Renal cortex interstitium (tissue), 11 donors: ENCODE measurements at regions not wholly inside any gene's neighbourhood (a gene's known extent, or its start where the extent isn't known, plus 50 kb on each side); places are given as distances from the start of the nearest gene placed in this dataset.
"Not testable (repeated sequence)": the region's sequence is repeated elsewhere in the genome, so short reads cannot be mapped to it uniquely, and the experiment has no call there.

ENCODE experiments used
- DNase-seq, 11 donors: peaks; one replicate each; pipeline ENCODE4 v3.0.0-alpha.2; 2013; ENCODE audit warnings: low read depth in 9 of 11, low spot score in 4 of 11; ENCODE audit errors: extremely low read depth in 1 of 11

DNA sequence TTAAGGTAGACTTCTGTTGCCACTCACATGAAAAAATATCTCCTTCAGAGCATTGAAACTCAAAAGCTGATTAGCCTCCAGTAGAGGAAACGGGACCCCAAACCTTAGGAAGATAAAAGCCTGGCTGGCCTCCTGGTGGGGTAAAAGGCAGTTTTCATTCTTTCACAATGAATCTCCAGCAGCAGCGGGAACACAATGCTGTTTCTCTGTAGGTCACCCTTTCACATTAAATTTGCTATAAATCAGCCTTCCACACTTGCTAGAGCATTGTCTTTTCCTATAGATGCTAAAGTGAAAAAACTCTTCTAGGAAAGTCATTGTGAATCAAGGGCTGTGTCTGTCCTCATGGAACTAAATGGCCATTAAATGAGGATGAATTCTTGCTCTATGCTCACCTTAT lies 207.3 kb upstream of the MAGEB2 start:
- no peak for DNase-seq

DNA sequence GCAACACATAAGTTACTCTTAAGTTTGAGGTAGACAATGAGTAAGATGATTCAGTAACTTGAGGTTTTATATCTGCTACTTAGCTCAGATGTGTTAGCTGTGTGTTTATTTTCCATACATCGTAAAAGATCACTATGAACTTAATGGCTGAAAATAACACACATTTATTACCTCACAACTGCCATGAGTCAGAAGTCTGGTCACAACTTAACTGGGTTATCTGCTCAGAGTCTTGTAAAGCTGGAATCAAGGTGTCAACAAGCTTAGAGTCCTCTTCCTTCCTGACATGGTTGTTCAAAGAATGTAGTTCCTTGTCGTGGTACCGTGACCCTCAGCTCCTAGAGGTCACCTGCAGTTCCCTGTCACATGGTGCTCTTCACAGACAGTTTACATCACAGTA lies 204.9 kb upstream of the MAGEB2 start:
- DNase-seq, result no peak

DNA sequence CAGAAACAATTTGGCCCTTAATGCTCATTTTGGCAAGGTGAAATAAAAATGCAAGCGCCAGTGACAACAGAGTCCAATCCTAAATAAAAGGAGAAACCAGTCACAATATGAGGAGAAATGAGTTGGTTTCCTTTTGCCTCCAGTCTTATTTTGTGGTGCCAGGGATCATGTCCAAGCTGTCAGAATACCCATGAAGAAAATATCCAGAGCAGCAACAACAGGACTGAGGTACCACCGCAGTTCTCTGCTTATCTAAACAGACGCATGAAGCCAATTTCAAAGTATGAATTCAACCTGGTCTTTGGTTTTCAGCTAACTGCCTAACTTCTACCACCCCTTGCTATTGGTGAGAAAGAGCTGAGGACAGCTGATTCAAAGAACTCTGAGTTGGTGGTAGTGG lies 199.9 kb upstream of the MAGEB2 start:
- no peak for DNase-seq

DNA sequence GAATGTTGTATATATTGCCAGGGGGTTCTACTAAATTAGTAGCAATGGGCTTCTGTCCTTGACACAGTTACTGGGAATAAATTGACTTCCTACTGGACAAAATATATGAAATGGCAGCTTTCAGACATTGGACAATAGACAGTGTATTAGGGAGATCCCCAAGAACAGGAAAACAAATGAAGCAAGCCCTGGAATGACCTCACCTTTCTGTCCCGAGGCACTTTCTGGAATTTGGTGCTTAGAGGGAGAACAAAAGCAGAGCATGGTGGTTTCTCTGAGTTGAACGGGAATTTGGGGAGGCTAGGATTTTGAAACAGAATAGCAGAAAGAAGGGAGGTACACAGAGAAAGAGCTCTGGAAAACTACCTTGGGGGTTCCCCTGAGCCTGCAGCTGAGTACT lies 187.7 kb upstream of the MAGEB2 start:
- DNase-seq, result no peak

GRCh38 chrX:30036406-30036805 lies 179.0 kb upstream of the MAGEB2 start:
- not testable (repeated sequence) for DNase-seq

GRCh38 chrX:30039768-30040167 lies 175.6 kb upstream of the MAGEB2 start:
- no peak for DNase-seq

GRCh38 chrX:30060718-30061117 lies 154.6 kb upstream of the MAGEB2 start:
- DNase-seq, result peak in 3 of 11 donors; percentile 2 to 7 (median 4)

DNA sequence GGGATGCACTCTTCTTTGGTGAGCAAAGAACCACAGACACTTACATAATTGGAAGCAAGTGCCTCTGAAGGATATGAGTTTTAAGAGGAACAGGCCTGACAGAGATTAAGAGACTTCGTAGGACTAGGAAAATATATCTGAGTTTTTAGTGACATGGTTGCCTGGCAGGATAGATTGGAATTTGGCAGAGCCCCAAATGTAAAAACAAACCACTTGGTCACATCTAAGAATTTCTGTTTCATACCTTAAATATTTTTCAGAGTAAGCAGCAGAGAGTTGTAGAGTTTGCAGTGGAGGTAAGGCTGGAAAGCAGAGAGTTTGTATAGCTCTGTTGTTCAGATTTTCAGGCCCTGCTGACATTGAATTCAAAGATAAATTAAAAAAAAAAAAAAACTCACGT lies 150.1 kb upstream of the MAGEB2 start:
- no peak for DNase-seq

DNA sequence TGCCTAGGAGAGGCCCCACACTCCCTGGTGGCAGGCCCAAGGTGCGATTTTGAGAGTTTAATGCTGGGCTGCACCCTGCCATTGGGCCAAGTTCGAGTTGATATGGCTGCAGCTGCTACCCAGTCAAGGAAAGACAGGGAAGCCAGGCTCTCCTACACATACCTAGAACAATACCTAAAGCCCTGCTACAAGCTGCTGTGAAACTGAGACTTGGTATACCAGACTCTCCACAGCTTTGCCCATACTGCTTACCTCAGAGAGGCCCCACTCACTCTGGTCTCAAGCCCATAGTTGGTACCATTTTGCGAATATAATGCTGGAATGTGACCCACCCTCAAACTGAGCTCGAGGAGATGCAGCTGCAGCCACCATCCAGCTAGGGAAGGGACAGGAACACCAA lies 147.7 kb upstream of the MAGEB2 start:
- no peak for DNase-seq

- no peak for DNase-seq
Observed at GRCh38 chrX:30085571-30085970, 129.8 kb upstream of the MAGEB2 start.

DNA sequence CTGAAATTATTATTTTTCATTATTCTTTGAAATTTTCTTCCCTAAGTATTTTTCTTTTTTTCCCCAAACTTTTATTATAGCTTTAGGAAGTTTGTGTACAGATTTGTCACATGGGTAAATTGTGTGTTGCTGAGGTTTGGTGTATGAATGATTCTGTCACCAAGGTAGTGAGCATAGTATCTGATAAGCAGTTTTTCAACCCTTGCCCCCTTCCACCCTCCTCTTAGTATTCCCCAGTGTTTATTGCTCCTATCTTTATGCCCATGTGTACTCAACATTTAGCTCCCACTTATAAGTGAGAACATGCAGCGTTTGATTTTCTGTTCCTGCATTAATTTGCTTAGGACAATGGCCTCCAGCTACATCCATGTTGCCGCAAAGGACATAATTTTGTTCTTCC lies 103.9 kb upstream of the MAGEB2 start:
- DNase-seq, result no peak

- DNase-seq, result peak in 2 of 11 donors; percentile 0 to 7
Observed at GRCh38 chrX:30141966-30142365, 73.4 kb upstream of the MAGEB2 start.

- no peak for DNase-seq
Observed at GRCh38 chrX:30144221-30144620, 71.1 kb upstream of the MAGEB2 start.

DNA sequence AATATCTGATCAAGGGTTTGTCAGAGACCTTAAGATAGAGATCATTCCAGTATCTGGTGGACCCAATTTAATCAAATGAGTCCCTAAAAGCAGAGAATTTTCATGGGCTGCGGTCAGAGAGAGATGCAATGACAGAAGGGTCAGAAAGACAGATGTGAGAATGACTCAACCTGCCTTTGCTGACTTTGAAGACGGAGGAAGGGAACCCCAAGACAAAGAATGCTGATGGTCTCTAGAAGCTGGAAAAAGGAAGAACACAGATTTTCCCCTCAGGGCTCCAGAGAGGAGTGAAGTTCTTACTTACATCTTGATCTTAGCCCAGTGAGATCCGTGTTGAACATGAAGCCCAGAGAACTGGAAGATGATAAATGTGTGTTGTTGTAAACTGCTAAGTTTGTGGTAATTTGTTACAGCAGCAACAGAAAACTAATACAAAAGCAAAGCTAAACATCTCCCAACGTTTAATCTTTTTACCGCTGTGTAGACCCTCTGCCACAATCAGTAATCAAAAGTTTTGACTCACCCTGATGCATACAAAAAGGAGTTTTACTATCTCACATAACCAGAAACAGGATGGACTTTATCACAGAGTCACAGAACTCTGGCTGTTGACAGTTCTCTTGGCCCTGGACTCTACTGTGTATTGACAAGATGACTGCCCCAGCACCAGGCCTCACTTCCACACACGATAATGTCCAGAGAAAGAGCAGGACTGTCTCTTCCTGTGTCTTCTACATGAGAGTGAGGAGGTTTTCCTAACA lies 70.2 kb upstream of the MAGEB2 start:
- no peak for DNase-seq

DNA sequence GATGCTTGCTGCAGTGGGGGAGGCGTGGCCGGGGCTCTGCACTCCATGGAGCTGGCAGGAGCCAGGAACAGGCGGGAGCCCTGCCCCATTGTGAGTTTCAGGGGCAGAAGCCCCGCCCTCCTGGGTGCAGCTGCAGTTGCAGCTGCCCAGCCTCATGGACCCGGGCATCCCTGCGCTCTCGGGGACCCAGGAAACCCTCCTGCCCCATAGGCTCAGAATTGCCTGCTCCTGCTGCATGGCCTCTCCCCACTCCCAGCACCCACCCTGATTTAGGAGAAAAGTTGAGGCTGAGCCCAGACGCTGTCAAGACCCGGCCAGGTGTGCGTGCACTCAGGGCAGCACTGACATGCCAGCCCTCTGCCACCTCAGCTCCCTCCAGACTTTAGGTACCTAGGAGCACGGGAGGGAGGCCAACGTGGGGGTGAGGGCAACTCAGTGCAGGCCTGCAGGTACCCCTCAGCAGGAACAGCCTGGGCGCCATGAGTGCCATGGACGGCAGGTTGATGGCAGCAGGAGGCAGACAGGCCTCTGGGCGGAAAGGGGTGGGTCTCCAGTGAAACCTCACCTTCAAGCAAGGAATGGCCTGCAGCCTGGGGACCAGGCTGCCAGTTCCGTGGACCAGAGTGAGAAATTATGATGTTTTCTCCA lies 67.2 kb upstream of the MAGEB2 start:
- DNase-seq, result no peak

GRCh38 chrX:30149206-30149605 lies 66.2 kb upstream of the MAGEB2 start:
- not testable (repeated sequence) for DNase-seq

GRCh38 chrX:30150196-30150895 lies 65.0 kb upstream of the MAGEB2 start:
- DNase-seq, result no peak

DNA sequence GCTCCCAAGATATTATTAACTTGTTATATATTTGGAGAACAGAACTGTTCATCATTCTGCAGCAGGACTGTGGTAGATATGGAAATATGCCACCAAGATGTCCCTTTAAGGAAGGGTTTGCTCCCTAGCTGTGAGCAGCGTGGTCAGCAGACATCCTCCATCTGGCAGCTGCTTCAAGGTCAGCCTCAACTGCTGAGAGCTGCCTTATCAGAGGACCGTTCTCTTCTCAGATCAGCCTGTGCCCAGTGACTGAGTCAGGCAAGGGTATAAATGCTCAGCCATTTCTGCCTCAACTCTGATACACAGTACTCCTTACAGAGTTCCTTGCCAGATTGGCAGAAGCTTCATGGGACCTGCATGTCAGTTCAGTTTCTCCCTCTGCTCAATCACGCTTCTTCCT lies 63.4 kb upstream of the MAGEB2 start:
- DNase-seq, result no peak

GRCh38 chrX:30153175-30153880 lies 62.0 kb upstream of the MAGEB2 start:
- no peak for DNase-seq

GRCh38 chrX:30153881-30154260 lies 61.5 kb upstream of the MAGEB2 start:
- DNase-seq, result no peak
